GM19463 (cell line): ENCODE measurements at regions not wholly inside any gene's neighbourhood (a gene's known extent, or its start where the extent isn't known, plus 50 kb on each side); places are given as distances from the start of the nearest gene placed in this dataset.

ENCODE experiments used
- ATAC-seq: cut with Tn5 transposase; IDR thresholded peaks from one replicate; pipeline ENCODE4 v1.9.1; 2021; ENCODE audit warnings: mild to moderate bottlenecking, moderate library complexity; ENCODE audit not compliant: unreplicated experiment

- no peak for ATAC-seq
Measured at GRCh38 chr13:64305246-64305645, 2889.6 kb upstream of the PCDH20 start.

DNA sequence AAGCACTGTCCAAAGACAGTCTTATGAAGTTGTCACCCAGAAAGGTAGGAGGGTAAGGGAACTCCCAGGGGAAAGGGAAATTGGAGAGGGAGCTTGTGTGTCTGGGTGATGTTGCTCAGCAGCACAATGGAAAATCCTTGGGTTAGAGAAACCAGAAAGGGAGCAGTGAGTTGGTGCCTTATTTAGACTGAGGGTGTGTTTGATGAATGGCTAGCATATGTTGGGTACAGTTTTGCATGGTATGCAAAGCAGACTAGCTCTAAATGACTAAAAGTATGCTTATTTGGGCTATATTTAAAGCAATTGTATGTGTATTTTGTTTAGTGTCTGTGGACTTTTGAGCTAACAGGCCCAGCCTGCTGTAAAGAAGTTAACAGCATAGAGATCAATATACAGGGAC is 2884.6 kb upstream of the PCDH20 start:
- ATAC-seq: no peak

- ATAC-seq: no peak
Measured at GRCh38 chr13:64293923-64294322, 2878.3 kb upstream of the PCDH20 start.

GRCh38 chr13:64289702-64290101 is 2874.1 kb upstream of the PCDH20 start:
- no peak for ATAC-seq

- no peak for ATAC-seq
Measured at GRCh38 chr13:64283926-64284325, 2868.3 kb upstream of the PCDH20 start.

DNA sequence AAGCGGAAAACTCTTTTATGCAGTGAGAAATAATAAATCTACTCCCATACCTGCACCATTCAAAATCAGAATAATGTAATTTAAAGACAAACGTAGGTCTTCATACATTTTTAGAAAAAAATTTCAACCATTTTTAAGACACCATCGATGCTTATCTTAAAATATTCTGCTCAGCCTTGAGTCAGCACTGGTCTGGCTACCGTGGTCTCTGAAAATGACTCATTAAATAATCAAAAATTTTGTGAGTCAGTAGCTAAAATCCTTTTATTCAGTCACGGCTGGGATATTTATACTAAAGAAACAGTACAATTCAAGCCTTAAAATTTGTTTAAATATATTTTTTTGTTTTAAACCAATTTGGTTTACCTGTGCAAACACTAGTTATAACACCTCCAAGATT is 2862.8 kb upstream of the PCDH20 start:
- no peak for ATAC-seq

DNA sequence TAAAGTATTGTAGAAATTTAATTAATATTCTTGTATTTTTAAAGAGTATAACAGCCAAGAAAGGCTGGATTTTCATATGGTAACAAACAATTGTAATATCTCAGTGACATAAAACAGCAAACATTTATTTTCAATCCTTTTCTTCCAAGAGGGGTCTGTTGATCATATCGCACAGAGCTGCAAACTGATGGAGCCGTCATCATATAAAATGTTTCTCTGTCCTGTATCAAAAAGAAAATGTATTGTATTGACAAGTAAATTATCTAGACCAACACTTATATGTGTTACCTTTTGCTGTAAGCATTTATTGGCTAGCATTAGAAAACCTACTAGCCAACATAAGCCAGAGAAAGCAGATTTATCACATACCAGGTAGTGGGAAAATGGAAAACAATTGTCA is 2861.4 kb upstream of the PCDH20 start:
- no peak for ATAC-seq

DNA sequence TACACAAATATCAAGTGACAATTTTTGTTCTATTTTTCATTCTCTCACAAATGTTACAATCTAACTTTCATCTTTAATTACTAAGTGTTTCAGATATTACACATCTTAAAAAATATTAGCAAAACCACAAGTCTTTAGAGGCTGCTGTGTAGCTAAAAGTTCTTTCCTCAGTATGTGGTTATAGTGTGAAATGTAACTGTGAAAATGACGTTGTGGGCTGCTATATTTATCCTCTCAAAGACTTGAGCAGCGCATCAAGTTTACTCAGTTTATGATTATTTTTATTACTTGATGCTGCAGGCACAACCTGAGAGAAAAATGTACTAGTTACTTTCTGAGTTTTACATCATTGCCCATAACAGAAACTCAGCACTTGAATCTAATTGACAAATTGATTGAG is 2860.6 kb upstream of the PCDH20 start:
- ATAC-seq: no peak

DNA sequence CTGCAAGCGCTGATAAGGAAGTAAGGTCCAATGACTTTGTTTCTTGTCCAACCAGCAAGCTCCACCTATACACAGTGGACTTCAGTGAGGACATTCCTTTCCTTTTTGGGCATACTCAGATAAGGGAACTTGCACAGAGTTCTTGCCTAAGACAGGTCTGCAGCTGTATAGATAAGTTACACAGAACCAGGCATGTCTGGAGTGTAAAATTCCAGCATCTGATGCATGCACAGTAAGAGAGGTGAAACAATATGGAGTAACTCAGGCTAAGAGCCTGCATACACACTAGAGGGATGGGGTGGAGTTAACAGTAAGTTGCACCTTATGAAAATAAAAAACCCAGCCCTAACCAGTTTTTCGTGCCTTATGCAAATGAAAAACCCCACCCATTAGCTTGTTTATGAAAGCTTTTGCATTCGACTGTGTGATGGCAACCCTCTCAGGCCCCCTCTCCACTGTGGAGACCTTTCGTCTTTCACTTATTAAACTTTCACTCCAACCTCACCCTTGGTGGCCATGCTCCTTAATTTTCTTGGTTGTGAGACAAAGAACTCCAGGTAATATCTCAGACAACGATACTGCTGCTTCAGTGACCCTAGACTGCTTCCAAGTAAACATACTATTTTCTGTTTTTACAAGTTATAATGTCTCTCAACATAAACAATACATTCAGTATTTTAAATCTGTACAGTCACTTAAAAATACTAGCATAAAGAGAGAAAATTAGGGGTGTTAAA is 2859.0 kb upstream of the PCDH20 start:
- no peak for ATAC-seq

DNA sequence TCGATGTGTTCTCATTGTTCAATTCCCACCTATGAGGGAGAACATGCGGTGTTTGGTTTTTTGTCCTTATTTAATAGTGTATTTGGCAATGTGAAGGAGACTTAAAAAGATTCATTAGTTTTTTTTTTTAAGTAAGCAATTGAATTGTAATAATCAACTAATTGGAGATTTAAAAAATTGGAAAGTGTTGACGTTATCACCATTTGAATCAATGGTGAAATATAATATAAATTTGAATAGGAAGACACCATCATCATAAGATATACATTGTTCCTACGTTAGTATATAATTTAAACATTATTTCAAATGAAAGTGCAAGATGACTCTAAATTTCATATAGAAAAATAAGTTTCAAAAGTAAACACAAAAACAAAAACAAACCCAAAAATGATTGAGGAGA is 2858.1 kb upstream of the PCDH20 start:
- ATAC-seq: no peak

- no peak for ATAC-seq
Measured at GRCh38 chr13:64272681-64273080, 2857.0 kb upstream of the PCDH20 start.

DNA sequence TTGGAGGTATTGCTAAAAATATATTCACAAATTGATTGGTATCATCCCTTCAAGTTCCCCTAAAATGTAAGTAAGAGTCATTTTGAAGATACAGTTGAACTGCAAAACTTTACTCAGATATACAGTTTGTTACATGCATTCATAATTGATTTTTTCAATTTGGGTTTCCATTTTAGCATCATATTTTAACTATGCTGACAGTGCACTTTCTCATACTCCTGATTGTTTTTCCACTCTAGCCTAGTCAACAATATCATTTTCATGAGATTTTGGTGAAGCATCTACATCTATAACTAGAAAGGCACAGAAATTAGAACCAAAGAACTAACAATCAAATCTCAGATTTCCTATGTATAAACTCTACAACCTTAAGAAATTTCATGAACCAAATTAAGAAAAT is 2850.4 kb upstream of the PCDH20 start:
- no peak for ATAC-seq

GRCh38 chr13:64263285-64263684 is 2847.6 kb upstream of the PCDH20 start:
- ATAC-seq: no peak

DNA sequence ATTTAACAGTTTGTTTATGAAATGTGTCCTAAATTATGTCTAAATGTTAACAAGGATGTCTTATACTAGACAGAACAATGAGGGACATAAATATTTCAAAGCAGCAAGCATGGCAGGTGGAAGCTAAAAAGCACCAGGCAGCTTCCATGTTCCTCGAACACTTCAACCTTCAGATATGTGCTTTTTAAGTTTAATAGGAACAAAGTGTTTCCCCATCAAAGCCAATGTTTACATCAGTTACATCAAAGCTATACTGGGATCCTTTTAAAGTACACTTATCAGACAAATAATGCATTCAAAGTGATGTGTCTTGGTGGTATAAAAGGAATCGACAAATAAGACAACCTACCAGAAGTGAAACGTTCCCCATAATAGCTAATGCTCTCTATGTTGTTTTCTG is 2841.1 kb upstream of the PCDH20 start:
- ATAC-seq: no peak

- ATAC-seq: no peak
Measured at GRCh38 chr13:64255988-64256387, 2840.3 kb upstream of the PCDH20 start.

- ATAC-seq: no peak
Measured at GRCh38 chr13:64248371-64249065, 2832.9 kb upstream of the PCDH20 start.

- ATAC-seq: no peak
Measured at GRCh38 chr13:64239372-64239771, 2823.7 kb upstream of the PCDH20 start.

DNA sequence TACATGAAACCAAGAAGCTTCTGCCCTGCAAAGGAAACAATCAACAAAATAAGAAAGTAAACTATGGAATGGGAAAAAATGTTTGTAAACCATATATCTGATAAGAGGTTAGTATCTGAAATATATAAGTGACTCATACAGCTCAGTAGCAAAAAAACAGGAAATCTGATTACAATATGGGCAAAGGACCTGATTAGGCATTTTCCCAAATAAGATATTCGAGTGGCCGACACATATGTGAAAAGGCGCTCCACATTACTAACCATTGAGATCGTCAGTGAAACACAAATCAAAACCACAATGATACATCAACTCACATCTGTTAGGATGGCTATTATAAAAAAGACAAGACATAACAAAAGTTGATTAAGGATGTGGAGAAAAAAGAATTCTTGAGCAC is 2818.6 kb upstream of the PCDH20 start:
- no peak for ATAC-seq

DNA sequence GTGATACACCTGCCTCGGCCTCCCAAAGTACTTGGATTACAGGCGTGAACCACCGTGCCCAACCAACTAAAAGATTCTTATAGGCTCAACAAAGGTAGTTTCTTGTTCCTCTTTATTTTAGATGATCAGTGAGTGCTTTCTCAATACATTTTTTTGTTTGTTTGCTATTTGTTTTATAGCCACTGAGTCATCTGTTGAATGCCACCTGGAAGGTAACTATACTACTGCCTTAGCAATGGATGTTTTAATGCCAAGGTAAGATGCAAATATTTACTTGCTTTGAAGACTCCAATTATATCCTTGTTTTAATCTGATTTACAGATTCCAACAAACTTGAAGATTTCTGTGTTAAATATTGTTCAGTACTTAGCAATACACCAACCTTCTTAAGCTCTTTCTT is 2807.4 kb upstream of the PCDH20 start:
- no peak for ATAC-seq

DNA sequence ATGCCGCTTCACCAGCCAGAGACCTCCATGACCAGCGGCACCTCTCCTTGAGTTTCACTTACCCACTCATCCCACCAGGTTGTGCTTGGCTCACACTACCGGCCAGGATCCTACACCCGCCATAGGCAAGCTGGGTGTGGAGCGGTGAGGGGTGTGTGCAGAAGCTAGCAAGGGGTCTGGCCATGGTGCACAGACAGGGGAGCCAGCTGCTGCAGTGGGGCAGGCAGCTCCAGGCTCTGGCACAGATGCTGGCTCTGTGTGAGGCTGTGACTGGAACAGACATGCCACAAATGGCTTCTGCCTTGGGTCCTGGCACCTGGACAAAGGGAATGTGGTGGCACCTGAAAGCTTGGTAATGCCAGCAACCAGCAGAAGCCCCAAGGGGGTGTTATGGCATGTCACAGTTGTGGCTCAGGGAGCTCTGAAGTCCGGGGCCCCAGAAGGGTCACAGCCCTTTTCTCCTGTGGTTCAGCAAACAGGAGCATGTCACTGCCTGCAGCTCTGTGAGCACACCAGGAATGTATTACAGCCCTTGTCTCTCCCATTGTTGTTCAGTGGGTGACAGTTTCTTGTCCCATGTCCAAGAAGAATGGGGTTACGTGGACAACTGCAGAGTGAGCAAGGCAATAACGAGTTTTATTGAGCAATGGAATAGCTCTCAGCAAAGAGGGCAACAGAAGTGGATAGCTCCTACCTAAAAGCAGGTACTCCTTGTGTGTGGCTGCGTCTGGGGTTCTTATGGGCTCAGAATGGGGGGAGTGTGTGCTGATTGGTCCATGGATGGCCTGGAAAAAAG is 2791.0 kb upstream of the PCDH20 start:
- no peak for ATAC-seq

DNA sequence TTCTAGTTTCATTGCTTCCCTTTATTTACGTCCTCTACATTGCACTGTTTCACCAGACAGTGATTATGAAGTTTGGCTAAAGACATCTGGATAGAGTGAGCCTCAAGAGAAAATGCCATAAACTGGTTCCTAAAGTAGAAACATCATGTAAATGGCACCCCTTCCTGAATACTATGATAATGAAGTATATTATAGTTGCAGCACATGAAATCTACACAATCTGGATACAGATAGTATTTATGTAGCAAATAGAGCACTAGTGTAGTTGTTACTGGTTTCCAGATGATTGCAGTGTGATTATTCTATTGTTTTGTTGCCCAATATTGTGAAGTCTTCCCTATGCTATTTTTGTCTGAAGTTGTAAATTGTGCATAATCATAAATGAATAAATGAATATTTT is 2786.9 kb upstream of the PCDH20 start:
- no peak for ATAC-seq

- ATAC-seq: no peak
Measured at GRCh38 chr13:64197232-64197631, 2781.6 kb upstream of the PCDH20 start.
